Erythroblast (primary cell): ENCODE measurements at regions not wholly inside any gene's neighbourhood (a gene's known extent, or its start where the extent isn't known, plus 50 kb on each side); places are given as distances from the start of the nearest gene placed in this dataset.

Experiments used
- GATA1 ChIP-seq: IDR thresholded peaks from 2 replicates; pipeline ENCODE4 v1.6.1; 2011; ENCODE audit warnings: low read depth, mild to moderate bottlenecking, control low read depth, low read length, moderate library complexity
- POLR2A ChIP-seq: IDR thresholded peaks from 2 replicates; pipeline ENCODE4 v1.6.1; 2011; ENCODE audit warnings: mild to moderate bottlenecking, low read length

DNA sequence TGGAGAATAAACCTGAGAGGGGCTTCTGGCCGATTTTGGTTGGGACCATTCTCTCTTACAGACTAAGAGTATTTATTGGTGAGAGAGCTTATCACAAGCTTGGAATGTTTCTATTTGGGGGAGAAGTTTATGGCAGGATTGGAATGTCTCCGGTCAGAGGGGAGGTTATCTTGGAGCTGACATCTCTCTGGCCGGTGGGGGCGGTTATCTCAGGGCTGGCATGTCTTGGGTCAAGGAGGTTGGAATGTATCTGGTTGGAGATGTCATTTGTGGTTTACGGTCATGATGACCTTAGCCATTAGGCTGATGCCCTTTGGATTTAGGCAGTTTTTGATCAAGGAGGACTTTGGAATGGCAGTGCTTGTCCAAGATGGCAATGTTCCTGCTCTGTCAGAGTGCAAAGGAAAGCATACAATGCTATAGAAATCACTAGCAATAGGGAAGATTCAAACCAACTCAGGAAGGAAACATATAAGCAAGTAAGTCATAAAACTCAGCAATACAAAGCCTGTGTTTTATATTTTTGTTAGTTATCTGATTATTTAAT lies 362.4 kb upstream of the LRATD1 start:
- TF ChIP-seq POLR2A (no peak), GATA1 (no peak)
